ENCODE measurements at regions not wholly inside any gene's neighbourhood (a gene's known extent, or its start where the extent isn't known, plus 50 kb on each side); places are given as distances from the start of the nearest gene placed in this dataset.

DNA sequence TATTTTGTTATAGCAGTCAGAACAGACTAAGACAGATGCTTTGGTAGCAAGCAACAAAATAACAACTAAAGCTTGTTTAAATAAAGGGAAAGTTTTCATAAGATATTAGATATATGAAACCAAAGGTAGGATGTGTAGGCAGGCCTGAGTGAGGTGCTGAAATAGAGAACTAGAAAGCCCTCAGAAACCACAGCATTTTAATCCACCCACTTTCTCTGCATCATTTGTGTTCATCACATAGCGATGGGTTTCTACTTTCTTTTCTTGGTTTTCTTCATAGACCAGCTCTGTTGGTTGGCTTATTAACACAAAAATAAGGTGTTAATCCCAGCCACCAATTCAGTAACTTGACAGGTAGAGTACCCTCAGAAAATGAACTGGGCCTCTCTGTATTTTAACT lies 58.6 kb downstream of the RPS12 start:
- TF ChIP-seq, protein P1, sequence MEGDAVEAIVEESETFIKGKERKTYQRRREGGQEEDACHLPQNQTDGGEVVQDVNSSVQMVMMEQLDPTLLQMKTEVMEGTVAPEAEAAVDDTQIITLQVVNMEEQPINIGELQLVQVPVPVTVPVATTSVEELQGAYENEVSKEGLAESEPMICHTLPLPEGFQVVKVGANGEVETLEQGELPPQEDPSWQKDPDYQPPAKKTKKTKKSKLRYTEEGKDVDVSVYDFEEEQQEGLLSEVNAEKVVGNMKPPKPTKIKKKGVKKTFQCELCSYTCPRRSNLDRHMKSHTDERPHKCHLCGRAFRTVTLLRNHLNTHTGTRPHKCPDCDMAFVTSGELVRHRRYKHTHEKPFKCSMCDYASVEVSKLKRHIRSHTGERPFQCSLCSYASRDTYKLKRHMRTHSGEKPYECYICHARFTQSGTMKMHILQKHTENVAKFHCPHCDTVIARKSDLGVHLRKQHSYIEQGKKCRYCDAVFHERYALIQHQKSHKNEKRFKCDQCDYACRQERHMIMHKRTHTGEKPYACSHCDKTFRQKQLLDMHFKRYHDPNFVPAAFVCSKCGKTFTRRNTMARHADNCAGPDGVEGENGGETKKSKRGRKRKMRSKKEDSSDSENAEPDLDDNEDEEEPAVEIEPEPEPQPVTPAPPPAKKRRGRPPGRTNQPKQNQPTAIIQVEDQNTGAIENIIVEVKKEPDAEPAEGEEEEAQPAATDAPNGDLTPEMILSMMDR (IDR thresholded peaks at IDR 0.05) = no peak
- TF ChIP-seq EZH2 (IDR thresholded peaks at IDR 0.05; ENCODE audit: borderline replicate concordance, insufficient read depth, low read depth, low read length, poor library complexity, severe bottlenecking) = no peak
